Ovary (tissue), 7 donors: ENCODE measurements at regions not wholly inside any gene's neighbourhood (a gene's known extent, or its start where the extent isn't known, plus 50 kb on each side); places are given as distances from the start of the nearest gene placed in this dataset.

Source experiments
- DNase-seq, 5 donors: peaks; one replicate each; pipeline ENCODE4 v3.0.0-alpha.2; 2019 to 2020
- H3K27ac ChIP-seq, 2 donors: fragments of 200-600 bp; one replicate each; pipeline versions ENCODE4 v1.5.1 to v1.8.0; 2019 to 2022
- H3K27me3 ChIP-seq: fragments of 200-600 bp; one replicate; pipeline ENCODE4 v1.8.0; 2022
- H3K36me3 ChIP-seq: fragments of 200-600 bp; sonication (generic); one replicate; pipeline ENCODE4 v1.5.1; 2019
- H3K4me1 ChIP-seq: one replicate; pipeline ENCODE4 v1.8.1; 2013; ENCODE audit warnings: mild to moderate bottlenecking, moderate library complexity; ENCODE audit not compliant: insufficient read depth
- H3K4me3 ChIP-seq: fragments of 200-600 bp; sonication (generic); one replicate; pipeline ENCODE4 v1.5.1; 2017
- H3K9me3 ChIP-seq, 2 donors: fragments of 200-600 bp in 1 of 2; sonication (generic) in 1 of 2; one replicate each; pipeline versions ENCODE4 v1.5.1 to v1.8.1; 2013 to 2019; ENCODE audit warnings: mild to moderate bottlenecking in 1 of 2, moderate library complexity in 1 of 2
- CTCF ChIP-seq, 3 donors: fragments of 450-650 bp in 2 of 3; fragments of 200-600 bp in 1 of 3; IDR thresholded peaks; one replicate each; pipeline versions ENCODE4 v1.5.1 to v1.8.0; 2016 to 2022; ENCODE audit warnings: antibody characterized with exemption in 3 of 3, mild to moderate bottlenecking in 1 of 3
- EP300 ChIP-seq: sonication (generic); formaldehyde crosslinking; IDR thresholded peaks from one replicate; pipeline ENCODE4 v1.6.1; 2017; ENCODE audit warnings: antibody characterized with exemption
- POLR2A ChIP-seq: fragments of 450-650 bp; IDR thresholded peaks from one replicate; pipeline ENCODE4 v1.6.1; 2017; ENCODE audit warnings: antibody characterized with exemption, mild to moderate bottlenecking, moderate library complexity
- WGBS, 3 donors: extraction: QIAGEN DNeasy Blood & Tissue Kit in 1 of 3; methylation state at CpG; one replicate each; pipeline versions ENCODE4 v1.1.5 to v1.1.7; 2013 to 2017; 5-methylcytosine and 5-hydroxymethylcytosine counted together
- intact Hi-C, 4 donors: fragments of 100-400 bp; cut with DNase I; formaldehyde crosslinking; loops; one replicate each; pipeline versions ENCODE4 v1.11.0 to v1.15.1; 2022 to 2023
- donor health status: DM: no; HTN: no; CAD: no; lungs with moderate emphysema.
- donor health status: DM: no; HTN: no; CAD: no.
- donor health status: Bipolar disorder and iron deficiency.
- donor health status: DM: no; HTN: no; CAD: no.
- donor health status: DM: yes; HTN: yes; CAD: no.

DNA sequence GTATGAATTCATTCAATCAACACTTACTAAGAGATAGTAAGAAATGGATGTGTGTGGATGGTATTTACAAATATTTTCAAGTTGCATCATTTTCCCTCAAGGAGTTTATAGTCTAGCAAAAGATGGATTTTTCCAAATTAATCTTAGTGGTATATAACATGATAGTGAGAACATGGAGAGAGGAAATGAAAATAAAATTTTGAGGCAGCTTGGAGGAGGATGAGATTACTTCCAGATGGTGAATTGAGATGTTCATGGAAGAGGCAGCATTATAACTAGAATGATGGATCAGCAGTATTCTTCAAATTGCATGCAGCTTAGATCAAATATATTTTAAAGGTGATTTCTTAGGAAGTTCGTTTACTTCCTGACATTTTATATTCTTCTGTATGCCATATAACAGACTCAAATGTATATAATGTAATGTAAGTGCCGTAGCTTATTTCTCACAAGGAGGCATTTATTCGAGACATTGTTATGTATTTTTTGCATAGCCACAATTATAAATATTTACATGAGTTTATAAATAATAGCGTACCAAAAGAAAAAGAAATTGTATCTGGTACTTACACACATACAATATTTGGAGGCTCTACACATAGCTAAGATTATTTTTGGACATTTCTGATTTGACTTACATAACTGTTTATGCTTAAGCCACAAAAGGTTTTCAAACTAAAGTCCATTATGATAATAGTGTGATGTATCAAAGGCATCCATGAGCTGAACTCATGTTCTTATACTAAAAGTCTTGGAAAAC, 439.4 kb downstream of the SPRY1 start:
- TF ChIP-seq EP300 (no peak), CTCF (IDR thresholded peaks at IDR 0.05) (no peak), POLR2A (no peak)
- Histone ChIP-seq H3K36me3 (no peaks in the 10 kb centered on the region), H3K27me3 (no peaks in the 10 kb centered on the region), H3K4me1 (peaks cover 9% of the 10 kb centered on the region), H3K27ac (no peak overlapping the region), H3K4me3 (no peak overlapping the region), H3K9me3 (no peaks in the 10 kb centered on the region)
- WGBS, 3 donors, result 74 to 82% (median 80%) methylated on average over 4 of the region's 4 CpGs
- no peak for DNase-seq
- intact Hi-C loops, result no loop called here

- TF ChIP-seq CTCF (IDR thresholded peaks at IDR 0.05), result no peak
- no peak for TF ChIP-seq POLR2A
- no peak for TF ChIP-seq EP300
- Histone ChIP-seq H3K27ac (no peak overlapping the region), H3K4me3 (no peak overlapping the region), H3K9me3 (no peaks in the 10 kb centered on the region), H3K4me1 (peaks cover 9% of the 10 kb centered on the region), H3K36me3 (no peaks in the 10 kb centered on the region), H3K27me3 (no peaks in the 10 kb centered on the region)
- intact Hi-C loops, result no loop called here
- 38 to 62% (median 48%) methylated on average over 4 of the region's 4 CpGs for WGBS, 3 donors
- no peak for DNase-seq
Measured at GRCh38 chr4:123836851-123837595, 440.4 kb downstream of the SPRY1 start.

GRCh38 chr4:123838474-123838873, 441.9 kb downstream of the SPRY1 start:
- WGBS, 3 donors, result 56 to 63% (median 62%) methylated on average over 1 of the region's 1 CpG
- Histone ChIP-seq H3K36me3 (no peaks in the 10 kb centered on the region), H3K4me1 (peaks cover 2% of the 10 kb centered on the region), H3K4me3 (no peak overlapping the region), H3K9me3 (no peaks in the 10 kb centered on the region), H3K27ac (no peak overlapping the region), H3K27me3 (no peaks in the 10 kb centered on the region)
- no peak for TF ChIP-seq CTCF (IDR thresholded peaks at IDR 0.05)
- no peak for TF ChIP-seq POLR2A
- TF ChIP-seq EP300, result no peak
- intact Hi-C loops, result no loop called here
- DNase-seq, result no peak

DNA sequence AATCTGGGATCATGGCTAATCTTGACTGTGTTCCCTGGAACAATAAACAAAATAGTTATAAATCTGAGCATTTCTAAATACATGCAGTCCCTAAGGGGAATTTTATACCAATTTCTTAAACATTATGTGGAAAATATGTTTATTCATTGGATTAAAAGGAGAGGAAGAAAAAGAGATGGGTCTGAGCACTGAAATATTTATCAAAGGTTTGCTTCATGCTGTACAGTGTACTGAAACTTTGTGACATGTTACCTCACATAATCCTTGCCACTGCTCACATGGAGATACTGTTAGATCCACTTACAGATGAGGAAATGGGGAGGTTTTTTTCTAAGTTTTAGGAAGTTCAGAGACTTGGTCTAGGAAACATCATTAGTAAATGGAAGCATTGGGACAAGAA, 443.6 kb downstream of the SPRY1 start:
- intact Hi-C loops, result no loop called here
- TF ChIP-seq EP300 (no peak), CTCF (IDR thresholded peaks at IDR 0.05) (no peak), POLR2A (no peak)
- no peaks in the 10 kb centered on the region for H3K9me3 ChIP-seq
- H3K27ac ChIP-seq, result no peak overlapping the region
- H3K27me3 ChIP-seq, result no peaks in the 10 kb centered on the region
- no peaks in the 10 kb centered on the region for H3K36me3 ChIP-seq
- H3K4me1 ChIP-seq, result peaks cover 2% of the 10 kb centered on the region
- H3K4me3 ChIP-seq, result no peak overlapping the region
- no peak for DNase-seq
